GM12872 (cell line): ENCODE measurements at regions not wholly inside any gene's neighbourhood (a gene's known extent, or its start where the extent isn't known, plus 50 kb on each side); places are given as distances from the start of the nearest gene placed in this dataset.

ENCODE experiments used
- TF ChIP-seq, protein P1 (sequence below): IDR thresholded peaks from 3 replicates; pipeline ENCODE4 v1.5.1; 2011; ENCODE audit warnings: low read depth, mild to moderate bottlenecking, low read length, moderate library complexity; ENCODE audit not compliant: insufficient read depth

- TF ChIP-seq, protein P1, sequence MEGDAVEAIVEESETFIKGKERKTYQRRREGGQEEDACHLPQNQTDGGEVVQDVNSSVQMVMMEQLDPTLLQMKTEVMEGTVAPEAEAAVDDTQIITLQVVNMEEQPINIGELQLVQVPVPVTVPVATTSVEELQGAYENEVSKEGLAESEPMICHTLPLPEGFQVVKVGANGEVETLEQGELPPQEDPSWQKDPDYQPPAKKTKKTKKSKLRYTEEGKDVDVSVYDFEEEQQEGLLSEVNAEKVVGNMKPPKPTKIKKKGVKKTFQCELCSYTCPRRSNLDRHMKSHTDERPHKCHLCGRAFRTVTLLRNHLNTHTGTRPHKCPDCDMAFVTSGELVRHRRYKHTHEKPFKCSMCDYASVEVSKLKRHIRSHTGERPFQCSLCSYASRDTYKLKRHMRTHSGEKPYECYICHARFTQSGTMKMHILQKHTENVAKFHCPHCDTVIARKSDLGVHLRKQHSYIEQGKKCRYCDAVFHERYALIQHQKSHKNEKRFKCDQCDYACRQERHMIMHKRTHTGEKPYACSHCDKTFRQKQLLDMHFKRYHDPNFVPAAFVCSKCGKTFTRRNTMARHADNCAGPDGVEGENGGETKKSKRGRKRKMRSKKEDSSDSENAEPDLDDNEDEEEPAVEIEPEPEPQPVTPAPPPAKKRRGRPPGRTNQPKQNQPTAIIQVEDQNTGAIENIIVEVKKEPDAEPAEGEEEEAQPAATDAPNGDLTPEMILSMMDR: peak; percentile 68
Observed at GRCh38 chr3:5731100-5731499, 543.6 kb downstream of the EDEM1 start.

GRCh38 chr3:5732081-5732480, 544.6 kb downstream of the EDEM1 start:
- TF ChIP-seq, protein P1: no peak

GRCh38 chr3:5733995-5734394, 546.5 kb downstream of the EDEM1 start:
- TF ChIP-seq, protein P1: no peak

- TF ChIP-seq, protein P1: no peak
Observed at GRCh38 chr3:5735896-5736295, 548.4 kb downstream of the EDEM1 start.

DNA sequence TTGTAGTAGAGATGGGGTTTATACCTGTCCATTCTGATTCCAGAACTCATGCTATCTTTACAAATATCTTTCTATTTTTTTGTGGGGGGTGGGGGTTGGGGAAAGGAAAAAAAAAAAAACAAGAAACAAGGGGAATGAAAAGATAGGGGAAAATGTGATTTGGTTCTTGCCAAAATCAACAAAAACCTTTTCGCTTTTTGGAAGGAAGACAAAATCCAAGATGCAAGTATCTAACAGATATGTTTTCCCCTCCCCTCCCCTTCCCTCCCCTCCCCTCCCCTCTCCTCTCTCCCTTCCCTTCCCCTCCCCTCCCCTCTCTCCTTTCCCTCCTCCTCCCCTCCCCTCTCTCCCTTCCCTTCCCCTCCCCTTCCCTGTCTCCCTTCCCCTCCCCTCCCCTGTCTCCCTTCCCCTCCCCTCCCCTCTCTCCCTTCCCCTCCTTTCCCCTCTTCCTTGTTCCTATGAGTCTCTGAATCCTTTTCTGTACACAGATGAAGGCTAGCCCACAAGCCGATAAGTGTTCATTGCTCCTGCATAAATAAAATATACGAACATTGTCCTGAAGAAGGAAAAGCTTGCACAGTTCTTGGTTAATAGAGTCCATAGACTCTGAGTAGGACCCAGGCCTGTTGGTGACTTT, 551.9 kb downstream of the EDEM1 start:
- TF ChIP-seq, protein P1: no peak

DNA sequence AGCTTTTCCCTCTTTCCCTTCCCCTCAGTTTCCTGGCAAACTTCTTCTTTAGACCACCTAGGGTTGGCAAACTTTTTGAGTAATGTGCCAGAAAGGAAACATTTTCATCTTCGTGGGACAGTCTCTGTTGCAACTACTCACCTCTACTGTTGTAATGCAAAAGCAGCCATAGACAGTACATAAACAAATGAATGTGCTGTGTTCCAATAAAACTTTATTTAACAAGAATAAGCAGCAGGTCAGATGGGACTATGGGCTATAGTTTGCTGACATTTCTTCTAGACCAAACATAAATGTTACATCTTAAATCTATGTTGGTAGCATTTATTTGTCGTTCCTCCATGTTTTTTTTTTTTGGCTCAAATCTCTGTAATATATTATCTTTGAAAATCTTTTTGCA, 552.4 kb downstream of the EDEM1 start:
- TF ChIP-seq, protein P1: no peak

- TF ChIP-seq, protein P1: no peak
Observed at GRCh38 chr3:5741017-5741416, 553.5 kb downstream of the EDEM1 start.
